ENCODE measurements at regions not wholly inside any gene's neighbourhood (a gene's known extent, or its start where the extent isn't known, plus 50 kb on each side); places are given as distances from the start of the nearest gene placed in this dataset.

GRCh38 chr5:124692950-124693349, 53.5 kb downstream of the ZNF608 start:
- no peak for DNase-seq

DNA sequence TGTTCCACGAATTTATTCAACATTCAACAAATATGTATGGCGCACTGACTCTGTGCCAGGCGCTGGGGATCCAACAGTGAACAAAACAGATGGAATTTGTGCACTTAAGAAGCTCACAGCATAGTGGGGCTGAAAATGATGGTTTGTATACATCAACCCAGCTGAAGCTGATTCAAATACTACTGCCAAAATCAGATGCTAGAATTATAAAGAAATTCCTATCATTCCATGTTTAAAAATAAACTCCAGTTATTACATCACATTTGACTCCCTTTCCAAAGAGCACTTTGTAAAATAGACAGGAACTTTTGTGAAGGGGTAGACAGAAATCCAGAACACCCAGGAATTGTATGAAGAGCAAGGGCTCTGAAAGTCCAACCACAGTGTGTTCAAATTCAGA, 54.1 kb downstream of the ZNF608 start:
- no peak for DNase-seq

DNA sequence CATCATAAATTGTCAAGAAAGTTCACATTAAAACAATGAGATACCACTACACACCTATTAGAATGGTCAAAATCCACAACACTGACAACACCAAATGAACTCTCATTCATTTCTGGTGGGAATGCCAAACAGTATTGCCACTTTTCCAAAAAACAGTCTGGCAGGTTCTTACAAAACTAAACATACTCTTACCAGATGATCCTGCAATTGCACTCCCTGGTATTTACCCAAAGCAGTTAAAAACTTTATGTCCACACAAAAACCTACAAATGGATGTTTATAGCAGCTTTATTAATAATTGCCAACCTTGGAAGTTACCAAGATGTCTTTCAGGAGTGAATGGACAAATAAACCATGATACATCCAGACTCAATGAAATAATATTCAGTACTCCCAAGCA, 56.8 kb downstream of the ZNF608 start:
- no peak for DNase-seq

GRCh38 chr5:124686239-124687004, 60.0 kb downstream of the ZNF608 start:
- DNase-seq = no peak

DNA sequence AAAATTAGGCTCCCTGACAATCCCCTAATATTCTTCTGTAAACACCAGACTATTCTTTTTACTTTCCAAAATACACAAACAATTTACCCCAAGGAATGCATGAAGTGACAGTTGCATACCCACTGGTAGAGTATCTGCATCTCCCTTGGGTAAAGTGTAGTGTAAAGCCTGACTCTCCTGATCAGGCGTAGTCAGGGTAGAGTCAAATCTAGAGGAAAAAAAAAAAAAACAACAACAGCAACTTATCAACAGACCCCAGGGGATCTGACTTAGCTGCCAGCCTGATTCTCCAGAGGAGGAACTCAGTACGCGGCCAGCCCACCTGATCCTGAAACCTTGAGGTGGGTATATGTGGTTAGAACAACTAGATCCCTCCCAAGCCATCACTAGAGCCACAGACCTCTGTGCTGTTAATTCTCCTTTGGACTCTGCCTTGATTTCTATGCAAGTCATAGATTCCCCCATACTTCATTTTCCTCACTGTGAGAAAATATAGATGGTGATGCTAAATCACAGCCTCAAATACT, 61.0 kb downstream of the ZNF608 start:
- no peak for DNase-seq

DNA sequence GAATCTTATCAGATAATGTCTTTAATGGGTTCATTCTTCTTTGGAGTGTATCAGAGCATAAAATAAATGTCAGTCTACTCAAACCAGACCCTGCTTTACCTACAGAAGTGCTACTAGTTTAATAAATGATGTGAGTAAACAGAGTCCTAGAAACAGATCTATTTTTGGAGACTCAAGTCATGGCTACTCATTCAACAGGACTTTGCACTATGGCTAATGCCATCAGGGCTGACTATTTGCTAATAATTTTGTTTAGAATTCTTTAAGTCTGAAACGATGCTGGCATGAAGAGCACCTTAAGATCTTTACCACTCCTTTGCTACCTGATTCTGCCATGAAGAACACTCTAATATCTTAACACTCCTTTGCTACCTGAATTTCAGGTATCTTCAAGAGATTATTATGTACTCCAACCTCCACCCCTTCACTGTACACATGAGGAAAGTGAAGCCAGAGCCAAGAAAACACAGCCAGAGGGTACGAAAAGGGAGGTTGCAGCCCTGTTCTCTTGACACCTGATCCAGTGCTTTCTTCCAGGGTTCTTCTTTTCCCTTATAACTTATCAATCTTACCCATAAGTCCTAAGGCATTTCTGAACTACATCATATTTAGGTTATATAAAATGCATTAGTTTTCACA, 62.4 kb downstream of the ZNF608 start:
- no peak for DNase-seq

GRCh38 chr5:124679578-124680199, 66.8 kb downstream of the ZNF608 start:
- no peak for DNase-seq

GRCh38 chr5:124678922-124679519, 67.4 kb downstream of the ZNF608 start:
- no peak for DNase-seq

DNA sequence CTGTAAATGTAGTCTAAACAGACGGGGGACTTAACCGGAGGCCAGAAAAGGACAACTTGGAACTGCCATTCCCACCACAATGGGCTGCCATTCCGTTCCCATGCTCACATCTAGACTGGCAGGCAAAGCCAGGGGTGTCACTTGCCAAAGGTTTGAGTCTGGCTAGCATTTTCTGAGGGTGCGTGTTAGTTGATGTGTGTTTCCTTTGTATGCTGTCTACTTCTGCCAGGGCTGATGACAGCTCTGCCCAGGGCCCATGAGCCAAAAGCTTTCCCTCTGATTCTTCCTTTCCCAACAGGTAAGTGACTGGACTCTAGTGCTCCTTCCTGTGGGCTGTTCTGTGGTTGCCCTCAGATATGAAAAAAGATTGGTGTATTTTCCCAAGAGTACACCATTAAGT, 68.0 kb downstream of the ZNF608 start:
- no peak for DNase-seq

GRCh38 chr5:124677374-124678351, 68.8 kb downstream of the ZNF608 start:
- DNase-seq = no peak

DNA sequence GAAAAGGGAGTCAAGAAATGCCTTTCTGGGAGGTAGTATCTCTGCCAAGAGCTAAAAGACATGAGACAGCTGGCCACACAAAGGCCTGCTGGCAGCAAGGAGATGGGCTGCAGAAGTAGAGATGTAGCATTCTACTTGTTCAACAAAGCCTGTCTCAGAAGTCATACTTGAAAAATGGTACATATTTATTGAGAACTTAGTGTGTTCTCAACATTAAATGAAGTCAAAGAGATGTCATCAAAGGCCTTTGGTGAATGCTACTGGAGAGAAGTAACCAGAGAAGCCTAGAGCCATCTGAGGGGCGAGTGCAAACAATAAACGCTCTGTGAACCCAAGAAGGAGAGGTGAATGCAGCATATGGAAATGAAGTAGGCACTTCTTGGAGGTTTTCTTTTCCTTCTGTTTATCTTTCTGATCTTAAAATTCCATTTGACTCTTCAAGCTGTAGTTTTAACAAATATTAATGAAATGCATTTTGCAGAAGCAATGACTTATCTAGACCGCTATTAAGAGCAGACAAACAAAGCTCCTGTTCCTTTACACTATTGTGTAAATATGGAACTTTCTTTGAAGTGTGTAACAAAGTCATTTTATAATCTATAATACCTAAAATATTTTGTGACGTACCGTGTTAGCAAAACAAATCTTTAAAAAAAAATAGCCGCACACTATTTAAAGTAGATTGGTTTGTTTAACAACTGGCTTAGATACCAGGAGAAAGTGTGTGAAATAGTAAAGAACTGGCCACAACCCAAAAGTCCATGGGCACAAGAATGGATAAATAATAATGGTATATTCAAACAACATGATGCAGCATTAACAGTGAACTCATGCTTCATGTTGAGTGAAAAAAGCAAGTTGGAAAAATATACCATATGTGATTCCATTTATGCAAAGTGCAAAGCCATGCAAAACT, 70.2 kb downstream of the ZNF608 start:
- DNase-seq = no peak

DNA sequence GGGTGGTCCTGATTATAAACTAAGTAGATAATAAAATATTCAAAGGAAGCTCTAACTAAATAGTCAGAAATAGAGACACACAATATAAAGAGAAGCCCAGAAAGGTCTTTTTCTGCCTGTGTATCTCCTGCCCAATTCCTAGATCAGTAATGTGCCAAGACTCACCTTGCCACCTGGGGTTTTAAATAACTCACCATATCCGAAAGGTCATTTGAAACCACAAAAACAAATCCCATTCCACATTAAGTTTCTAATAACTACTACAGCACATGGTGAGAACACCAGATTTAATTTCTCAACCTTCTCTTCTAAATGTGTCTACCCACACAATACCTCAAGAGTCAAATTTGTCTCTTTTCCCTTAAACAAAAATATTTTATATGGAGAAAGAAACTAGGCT, 75.2 kb downstream of the ZNF608 start:
- no peak for DNase-seq

GRCh38 chr5:124670722-124671184, 75.7 kb downstream of the ZNF608 start:
- no peak for DNase-seq

- no peak for DNase-seq
These were observed 76.3 kb downstream of the ZNF608 start for GRCh38 chr5:124669956-124670721.

DNA sequence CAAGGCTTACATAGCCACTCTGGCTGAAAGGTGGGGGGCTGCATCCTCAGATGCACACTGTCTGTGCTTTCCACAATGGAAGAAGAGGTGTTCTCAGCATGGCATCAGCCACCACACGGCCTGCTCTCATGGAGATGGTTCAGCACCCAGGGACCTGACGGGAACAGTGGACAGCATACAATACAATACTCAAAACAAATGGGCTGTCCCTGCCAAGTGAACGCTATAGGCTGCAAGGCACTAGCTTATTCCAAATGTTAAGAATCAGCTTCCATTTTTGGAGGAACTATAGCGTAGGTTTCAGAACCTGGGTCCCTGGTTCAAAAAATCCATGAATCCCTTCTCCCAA, 77.2 kb downstream of the ZNF608 start:
- no peak for DNase-seq

GRCh38 chr5:124668353-124669299, 77.8 kb downstream of the ZNF608 start:
- no peak for DNase-seq

DNA sequence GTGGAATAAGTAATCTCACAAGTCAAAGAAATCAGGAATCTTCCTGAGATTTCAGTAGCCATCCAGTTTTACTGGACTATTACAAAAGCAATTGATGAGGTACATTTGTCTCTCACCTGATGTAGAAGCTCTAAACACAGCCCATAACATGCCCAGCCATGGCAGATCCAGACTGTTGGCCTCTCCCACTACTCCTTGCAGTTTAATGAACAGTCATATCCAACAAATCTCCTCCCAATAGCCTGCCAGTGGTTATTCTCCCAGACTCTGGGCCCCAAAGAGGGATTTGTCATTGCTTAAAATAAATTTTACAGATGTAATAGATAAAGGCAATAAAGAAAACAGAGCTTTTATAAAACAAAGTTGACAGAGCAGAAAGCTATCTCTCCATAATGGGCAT, 80.8 kb downstream of the ZNF608 start:
- DNase-seq = no peak

DNA sequence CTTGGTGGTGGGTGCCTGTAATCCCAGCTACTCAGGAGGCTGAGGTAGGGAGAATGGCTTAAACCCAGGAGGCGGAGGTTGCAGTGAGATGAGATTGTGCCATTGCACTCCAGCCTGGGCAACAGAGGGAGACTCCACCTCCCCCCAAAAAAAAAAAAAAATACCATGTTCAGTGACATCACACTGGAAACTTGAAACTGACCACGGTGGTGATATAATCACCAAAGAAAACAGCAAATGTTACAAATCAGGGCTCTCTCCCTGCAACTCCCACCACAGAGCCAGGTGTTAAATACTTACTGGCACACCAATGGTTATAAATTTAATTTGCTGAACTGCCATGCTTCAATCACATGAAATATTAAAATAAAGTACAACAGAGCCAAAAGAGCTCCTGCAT, 81.4 kb downstream of the ZNF608 start:
- no peak for DNase-seq

DNA sequence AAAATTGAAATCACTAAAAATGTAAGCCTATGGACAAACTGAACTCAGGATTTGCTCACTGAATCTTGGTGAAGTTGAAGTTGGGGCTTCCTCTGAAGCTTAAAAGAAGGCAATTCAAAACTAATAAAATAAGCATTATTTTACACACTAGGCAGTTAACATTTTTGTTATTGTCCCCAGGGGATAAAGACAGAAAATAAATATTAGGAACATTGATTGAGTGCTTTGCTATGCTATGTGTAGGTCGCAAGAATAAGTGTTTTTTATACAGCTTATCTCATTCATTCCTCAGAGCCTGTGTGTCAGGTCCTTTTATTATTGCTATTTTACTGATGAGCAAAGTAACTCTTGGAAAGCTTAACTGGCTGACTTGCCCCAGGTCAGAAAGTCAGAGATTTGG, 82.2 kb downstream of the ZNF608 start:
- no peak for DNase-seq

All from inflammatory macrophage (primary cell).